Stomach (tissue), 8 donors: ENCODE measurements at regions not wholly inside any gene's neighbourhood (a gene's known extent, or its start where the extent isn't known, plus 50 kb on each side); places are given as distances from the start of the nearest gene placed in this dataset.

Experiments used
- DNase-seq, 2 donors: peaks; one replicate each; pipeline versions ENCODE4 v3.0.0 to v3.0.0-alpha.2; 2013 to 2019
- H3K27ac ChIP-seq, 5 donors: fragments of 200-600 bp in 4 of 5; sonication (generic) in 4 of 5; one replicate each; pipeline ENCODE4 v1.5.1; 2013 to 2019; ENCODE audit warnings: mild to moderate bottlenecking in 1 of 5, moderate library complexity in 1 of 5
- H3K27me3 ChIP-seq, 3 donors: fragments of 200-600 bp; sonication (generic); one replicate each; pipeline ENCODE4 v1.5.1; 2017 to 2019; ENCODE audit warnings: mixed run types in 1 of 3
- H3K36me3 ChIP-seq, 4 donors: fragments of 200-600 bp; sonication (generic); 1 replicate in 3 of 4; 2 replicates in 1 of 4; pipeline ENCODE4 v1.5.1; 2016 to 2019
- H3K4me1 ChIP-seq, 4 donors: fragments of 200-600 bp; sonication (generic); one replicate each; pipeline ENCODE4 v1.5.1; 2016 to 2019
- H3K4me3 ChIP-seq, 4 donors: fragments of 200-600 bp; sonication (generic) in 3 of 4; one replicate each; pipeline ENCODE4 v1.5.1; 2016 to 2019; ENCODE audit warnings: mild to moderate bottlenecking in 1 of 4
- H3K9me3 ChIP-seq, 4 donors: fragments of 200-600 bp; sonication (generic); one replicate each; pipeline ENCODE4 v1.5.1; 2016 to 2019
- EP300 ChIP-seq: sonication (generic); formaldehyde crosslinking; IDR thresholded peaks from one replicate; pipeline ENCODE4 v1.6.1; 2017; ENCODE audit warnings: antibody characterized with exemption
- POLR2A ChIP-seq, 4 donors: fragments of 450-650 bp; IDR thresholded peaks; one replicate each; pipeline ENCODE4 v1.6.1; 2016; ENCODE audit warnings: antibody characterized with exemption in 4 of 4, control low read depth in 2 of 4, mild to moderate bottlenecking in 1 of 4, moderate library complexity in 1 of 4
- POLR2AphosphoS5 ChIP-seq, 3 donors: sonication (generic); formaldehyde crosslinking; IDR thresholded peaks; one replicate each; pipeline ENCODE4 v1.6.1; 2016; ENCODE audit warnings: antibody characterized with exemption in 3 of 3
- WGBS, 5 donors: extraction: QIAGEN DNeasy Blood & Tissue Kit in 3 of 5; methylation state at CpG; one replicate each; pipeline versions ENCODE4 v1.1.5 to v1.1.7; 2013 to 2018; 5-methylcytosine and 5-hydroxymethylcytosine counted together
- intact Hi-C: fragments of 100-400 bp; cut with DNase I; formaldehyde crosslinking; loops from one replicate; pipeline ENCODE4 v1.15.1; 2023; ENCODE audit warnings: low total_unique reads
- TF ChIP-seq, protein P1 (sequence below), 7 experiments: fragments of 450-650 bp in 4 of 7; fragments of 200-600 bp in 3 of 7; sonication (generic) in 3 of 7; IDR thresholded peaks; one replicate each; pipeline ENCODE4 v1.5.1; 2016 to 2019; ENCODE audit warnings: antibody characterized with exemption in 7 of 7, control low read depth in 2 of 7, mild to moderate bottlenecking in 1 of 7
- donor health status: healthy with polysubstance abuse.
- donor health status: Bipolar disorder and iron deficiency.
- donor health status: healthy.

DNA sequence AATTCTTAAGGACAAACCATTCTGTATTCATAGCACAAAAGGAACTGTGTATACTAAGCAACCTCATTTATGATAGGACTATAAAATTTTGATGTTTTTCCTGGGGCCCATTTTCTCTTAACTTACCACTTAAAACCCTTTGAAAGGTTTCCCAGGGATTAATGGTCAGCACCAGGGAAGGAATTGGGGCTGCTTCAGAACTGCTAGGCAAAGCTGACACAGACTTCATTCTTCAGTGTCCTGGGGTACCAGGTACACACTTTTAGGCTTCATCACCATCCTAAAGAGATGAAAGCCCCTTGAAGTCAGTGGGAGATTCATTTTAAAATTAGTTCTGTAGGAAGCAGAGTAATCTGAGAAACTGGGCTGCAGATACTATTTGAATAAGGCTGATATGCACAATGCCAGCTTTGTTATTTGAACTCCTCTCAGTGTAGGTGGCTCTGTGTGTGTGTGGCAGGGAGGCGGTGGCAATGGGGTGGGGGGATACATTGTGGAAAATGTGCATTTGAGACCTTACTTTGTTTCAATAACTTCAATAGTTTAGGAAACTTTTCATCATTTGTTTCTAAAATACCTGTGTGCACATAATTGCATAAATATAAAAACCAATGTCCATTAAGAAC lies 329.3 kb upstream of the DCN start:
- Histone ChIP-seq H3K4me1 (peaks cover 0 to 20% (median 6%) of the 10 kb centered on the region in 4 donors), H3K9me3 (no peaks in the 10 kb centered on the region), H3K27me3 (no peaks in the 10 kb centered on the region), H3K27ac (no peak overlapping the region), H3K36me3 (no peaks in the 10 kb centered on the region), H3K4me3 (no peak overlapping the region)
- 30 to 61% (median 41%) methylated on average over 1 of the region's 1 CpG for WGBS, 5 donors
- TF ChIP-seq, protein P1, sequence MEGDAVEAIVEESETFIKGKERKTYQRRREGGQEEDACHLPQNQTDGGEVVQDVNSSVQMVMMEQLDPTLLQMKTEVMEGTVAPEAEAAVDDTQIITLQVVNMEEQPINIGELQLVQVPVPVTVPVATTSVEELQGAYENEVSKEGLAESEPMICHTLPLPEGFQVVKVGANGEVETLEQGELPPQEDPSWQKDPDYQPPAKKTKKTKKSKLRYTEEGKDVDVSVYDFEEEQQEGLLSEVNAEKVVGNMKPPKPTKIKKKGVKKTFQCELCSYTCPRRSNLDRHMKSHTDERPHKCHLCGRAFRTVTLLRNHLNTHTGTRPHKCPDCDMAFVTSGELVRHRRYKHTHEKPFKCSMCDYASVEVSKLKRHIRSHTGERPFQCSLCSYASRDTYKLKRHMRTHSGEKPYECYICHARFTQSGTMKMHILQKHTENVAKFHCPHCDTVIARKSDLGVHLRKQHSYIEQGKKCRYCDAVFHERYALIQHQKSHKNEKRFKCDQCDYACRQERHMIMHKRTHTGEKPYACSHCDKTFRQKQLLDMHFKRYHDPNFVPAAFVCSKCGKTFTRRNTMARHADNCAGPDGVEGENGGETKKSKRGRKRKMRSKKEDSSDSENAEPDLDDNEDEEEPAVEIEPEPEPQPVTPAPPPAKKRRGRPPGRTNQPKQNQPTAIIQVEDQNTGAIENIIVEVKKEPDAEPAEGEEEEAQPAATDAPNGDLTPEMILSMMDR (IDR thresholded peaks at IDR 0.05), result no peak
- no peak for TF ChIP-seq EP300
- no peak for TF ChIP-seq POLR2A (IDR thresholded peaks at IDR 0.05)
- intact Hi-C loops, result no loop called here
- peak in 1 of 2 donors; percentile 14 for DNase-seq

DNA sequence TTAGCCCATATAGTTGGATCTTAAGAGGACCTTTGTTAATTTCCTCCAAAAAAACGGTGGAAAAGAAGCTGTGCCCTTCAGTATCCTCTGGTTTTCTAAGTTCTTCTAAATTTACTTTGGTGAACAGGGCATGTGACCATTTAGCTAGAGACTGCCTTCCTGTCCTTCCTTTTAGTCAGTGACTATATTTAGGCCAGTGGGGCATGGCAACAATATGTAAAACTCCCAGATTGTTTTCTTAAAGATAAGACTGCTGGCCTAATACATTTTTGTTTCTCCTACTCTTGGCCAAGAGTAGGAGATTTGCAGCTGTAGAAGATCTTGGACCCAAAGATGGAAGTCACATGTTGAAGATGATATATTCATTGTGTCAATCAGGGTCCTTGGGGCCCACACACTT lies 325.1 kb upstream of the DCN start:
- TF ChIP-seq POLR2A (IDR thresholded peaks at IDR 0.05) (no peak), EP300 (no peak), POLR2AphosphoS5 (IDR thresholded peaks at IDR 0.05) (no peak)
- TF ChIP-seq, protein P1 (IDR thresholded peaks at IDR 0.05), result no peak
- WGBS, 5 donors, result 52 to 74% (median 55%) methylated on average over 1 of the region's 1 CpG
- Histone ChIP-seq H3K9me3 (peaks cover 0 to under 1% (median 0%) of the 10 kb centered on the region in 4 donors), H3K27me3 (no peaks in the 10 kb centered on the region), H3K27ac (peak overlapping the region in 1 of 5 donors; percentile 6), H3K4me3 (no peak overlapping the region), H3K36me3 (no peaks in the 10 kb centered on the region), H3K4me1 (peaks cover 0 to 15% (median 4%) of the 10 kb centered on the region in 4 donors)
- intact Hi-C loops, result no loop called here
- DNase-seq, result no peak

DNA sequence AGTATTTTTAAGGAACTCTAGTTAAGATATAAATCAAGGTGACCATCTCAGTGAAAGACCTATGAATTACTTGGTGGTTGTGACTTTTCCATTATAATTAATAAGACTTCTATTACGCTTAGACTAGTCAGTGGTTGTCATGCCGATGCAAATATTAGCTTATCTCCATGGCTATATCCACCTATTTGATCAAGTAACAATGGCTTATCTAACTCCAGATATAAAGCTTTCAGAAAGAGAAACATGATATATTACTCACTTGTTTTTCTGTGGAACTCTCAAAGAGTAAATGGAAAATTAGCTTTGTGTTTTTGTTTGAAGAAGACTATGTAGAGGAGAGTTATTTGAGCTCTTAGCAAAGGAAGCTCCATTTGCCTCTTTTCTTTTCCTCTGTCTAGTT lies 323.8 kb upstream of the DCN start:
- intact Hi-C loops, result no loop called here
- Histone ChIP-seq H3K9me3 (peaks cover 0 to 5% (median 0%) of the 10 kb centered on the region in 4 donors), H3K27ac (no peak overlapping the region), H3K4me1 (peaks cover 0 to 15% (median 4%) of the 10 kb centered on the region in 4 donors), H3K27me3 (no peaks in the 10 kb centered on the region), H3K36me3 (no peaks in the 10 kb centered on the region), H3K4me3 (no peak overlapping the region)
- TF ChIP-seq POLR2AphosphoS5 (IDR thresholded peaks at IDR 0.05), result peak in 1 of 3 donors; percentile 12
- TF ChIP-seq, protein P1 (IDR thresholded peaks at IDR 0.05), result no peak
- 37 to 59% (median 48%) methylated on average over 2 of the region's 2 CpGs for WGBS, 5 donors
- peak in 1 of 2 donors; percentile 25 for DNase-seq

DNA sequence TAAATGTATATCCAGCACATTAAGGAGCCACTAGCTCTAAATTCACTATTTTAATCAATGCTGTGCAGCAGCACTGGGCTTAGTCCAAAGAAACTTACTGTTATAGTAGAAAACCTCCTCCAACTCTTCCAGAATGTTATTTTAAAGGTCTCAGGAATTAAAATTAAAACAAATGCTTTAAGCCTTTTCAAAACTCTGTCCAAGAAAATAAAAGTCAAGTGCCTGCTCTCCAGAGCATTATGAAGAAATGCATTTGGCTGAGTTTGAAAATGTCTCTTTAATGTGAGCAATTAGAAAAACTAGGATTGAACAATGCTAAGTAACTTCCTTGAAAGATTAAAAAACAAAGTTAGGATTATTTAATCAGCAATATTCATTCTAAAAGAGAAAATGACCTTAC lies 322.4 kb upstream of the DCN start:
- Histone ChIP-seq H3K4me3 (no peak overlapping the region), H3K27ac (no peak overlapping the region), H3K4me1 (peaks cover 0 to 15% (median 4%) of the 10 kb centered on the region in 4 donors), H3K9me3 (peaks cover 0 to 5% (median 0%) of the 10 kb centered on the region in 4 donors), H3K27me3 (no peaks in the 10 kb centered on the region), H3K36me3 (no peaks in the 10 kb centered on the region)
- DNase-seq, result peak in 1 of 2 donors; percentile 7
- intact Hi-C loops, result no loop called here
- TF ChIP-seq, protein P1 (IDR thresholded peaks at IDR 0.05), result no peak
- TF ChIP-seq POLR2AphosphoS5 (IDR thresholded peaks at IDR 0.05), result no peak
- TF ChIP-seq EP300, result no peak
- no peak for TF ChIP-seq POLR2A (IDR thresholded peaks at IDR 0.05)
